Erythroblast (primary cell): ENCODE measurements at regions not wholly inside any gene's neighbourhood (a gene's known extent, or its start where the extent isn't known, plus 50 kb on each side); places are given as distances from the start of the nearest gene placed in this dataset.

Source experiments
- GATA1 ChIP-seq: IDR thresholded peaks from 2 replicates; pipeline ENCODE4 v1.6.1; 2011; ENCODE audit warnings: low read depth, mild to moderate bottlenecking, control low read depth, low read length, moderate library complexity
- POLR2A ChIP-seq: IDR thresholded peaks from 2 replicates; pipeline ENCODE4 v1.6.1; 2011; ENCODE audit warnings: mild to moderate bottlenecking, low read length

DNA sequence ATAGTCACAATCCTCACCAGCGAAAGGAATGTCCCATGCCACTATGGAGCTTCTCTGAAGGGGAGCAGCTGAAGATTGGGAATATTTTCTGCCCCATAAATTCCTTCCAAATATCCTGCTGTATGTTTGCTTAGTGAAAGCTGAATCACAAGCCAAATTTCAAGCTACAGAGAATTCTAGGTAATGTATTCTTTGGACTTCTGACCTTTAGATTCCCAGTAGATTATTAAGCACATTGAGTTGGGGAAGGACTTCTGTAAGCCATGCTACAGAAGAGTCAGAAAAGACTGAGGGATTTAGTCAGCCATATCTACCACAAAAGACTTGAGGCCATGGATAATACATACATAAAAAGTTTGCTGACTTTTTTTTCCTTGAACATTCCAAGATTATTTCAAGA is 1342.0 kb upstream of the NUDT12 start:
- TF ChIP-seq POLR2A, result no peak
- TF ChIP-seq GATA1, result no peak
